ENCODE measurements at regions not wholly inside any gene's neighbourhood (a gene's known extent, or its start where the extent isn't known, plus 50 kb on each side); places are given as distances from the start of the nearest gene placed in this dataset.
"Not testable (repeated sequence)": the region's sequence is repeated elsewhere in the genome, so short reads cannot be mapped to it uniquely, and the experiment has no call there.

- not testable (repeated sequence) for DNase-seq
These were observed 52.2 kb downstream of the HOXC4 start for GRCh38 chr12:54105809-54106208.

GRCh38 chr12:54106252-54106651, 52.6 kb downstream of the HOXC4 start:
- DNase-seq = not testable (repeated sequence)

GRCh38 chr12:54106803-54107579, 53.4 kb downstream of the HOXC4 start:
- not testable (repeated sequence) for DNase-seq

GRCh38 chr12:54112336-54112735, 58.7 kb downstream of the HOXC4 start:
- DNase-seq = not testable (repeated sequence)

GRCh38 chr12:54116055-54116454, 62.4 kb downstream of the HOXC4 start:
- DNase-seq = peak; percentile 32

GRCh38 chr12:54117392-54117791, 63.8 kb downstream of the HOXC4 start:
- DNase-seq = not testable (repeated sequence)

- not testable (repeated sequence) for DNase-seq
These were observed 65.4 kb downstream of the HOXC4 start for GRCh38 chr12:54119082-54119481.

- DNase-seq = not testable (repeated sequence)
These were observed 64.8 kb downstream of the SMUG1 start for GRCh38 chr12:54123981-54124380.

GRCh38 chr12:54125708-54126028, 63.1 kb downstream of the SMUG1 start:
- not testable (repeated sequence) for DNase-seq

GRCh38 chr12:54126029-54126695, 62.6 kb downstream of the SMUG1 start:
- DNase-seq = no peak

GRCh38 chr12:54126696-54127537, 61.9 kb downstream of the SMUG1 start:
- peak; percentile 53 for DNase-seq

GRCh38 chr12:54127538-54128259, 61.1 kb downstream of the SMUG1 start:
- no peak for DNase-seq

- no peak for DNase-seq
These were observed 60.4 kb downstream of the SMUG1 start for GRCh38 chr12:54128416-54128815.

GRCh38 chr12:54129028-54129903, 59.5 kb downstream of the SMUG1 start:
- no peak for DNase-seq
